ENCODE measurements at regions not wholly inside any gene's neighbourhood (a gene's known extent, or its start where the extent isn't known, plus 50 kb on each side); places are given as distances from the start of the nearest gene placed in this dataset.

GRCh38 chr12:63424671-63425070, 243.6 kb downstream of the DPY19L2 start:
- TF ChIP-seq CTCF (IDR thresholded peaks at IDR 0.05), result no peak
- no peak for TF ChIP-seq POLR2AphosphoS5 (IDR thresholded peaks at IDR 0.05)
- TF ChIP-seq POLR2A (IDR thresholded peaks at IDR 0.05), result no peak
- TF ChIP-seq EP300 (IDR thresholded peaks at IDR 0.05), result no peak
- no peak overlapping the region for H3K4me3 ChIP-seq
- DNase-seq (ENCODE audit: low spot score in 2 of 2), result no peak
- no peaks in the 10 kb centered on the region for H3K9me3 ChIP-seq
- no peaks in the 10 kb centered on the region for H3K4me1 ChIP-seq
- WGBS, result 58% methylated on average over 3 of the region's 3 CpGs
- H3K27me3 ChIP-seq, result no peaks in the 10 kb centered on the region
- H3K27ac ChIP-seq, result no peak overlapping the region
- H3K36me3 ChIP-seq, result no peaks in the 10 kb centered on the region

- DNase-seq (ENCODE audit: low spot score in 2 of 2), result no peak
- H3K27ac ChIP-seq, result no peak overlapping the region
- H3K9me3 ChIP-seq, result no peaks in the 10 kb centered on the region
- H3K27me3 ChIP-seq, result no peaks in the 10 kb centered on the region
- no peaks in the 10 kb centered on the region for H3K36me3 ChIP-seq
- no peaks in the 10 kb centered on the region for H3K4me1 ChIP-seq
- TF ChIP-seq CTCF (IDR thresholded peaks at IDR 0.05), result no peak
- no peak for TF ChIP-seq POLR2A (IDR thresholded peaks at IDR 0.05)
- TF ChIP-seq POLR2AphosphoS5 (IDR thresholded peaks at IDR 0.05), result no peak
- TF ChIP-seq EP300 (IDR thresholded peaks at IDR 0.05), result no peak
- WGBS, result 87% methylated on average over 4 of the region's 4 CpGs
- H3K4me3 ChIP-seq, result no peak overlapping the region
Observed at GRCh38 chr12:63423839-63424238, 244.5 kb downstream of the DPY19L2 start.

- no peak overlapping the region for H3K4me3 ChIP-seq
- no peaks in the 10 kb centered on the region for H3K9me3 ChIP-seq
- no peaks in the 10 kb centered on the region for H3K27me3 ChIP-seq
- WGBS, result 46% methylated on average over 6 of the region's 6 CpGs
- no peaks in the 10 kb centered on the region for H3K4me1 ChIP-seq
- H3K27ac ChIP-seq, result no peak overlapping the region
- no peak for DNase-seq (ENCODE audit: low spot score in 2 of 2)
- TF ChIP-seq POLR2A (IDR thresholded peaks at IDR 0.05), result no peak
- TF ChIP-seq EP300 (IDR thresholded peaks at IDR 0.05), result no peak
- TF ChIP-seq POLR2AphosphoS5 (IDR thresholded peaks at IDR 0.05), result no peak
- TF ChIP-seq CTCF (IDR thresholded peaks at IDR 0.05), result no peak
- no peaks in the 10 kb centered on the region for H3K36me3 ChIP-seq
Observed at GRCh38 chr12:63420206-63420644, 248.1 kb downstream of the DPY19L2 start.

- H3K27me3 ChIP-seq, result no peaks in the 10 kb centered on the region
- no peak overlapping the region for H3K27ac ChIP-seq
- no peaks in the 10 kb centered on the region for H3K4me1 ChIP-seq
- 91% methylated on average over 7 of the region's 7 CpGs for WGBS
- H3K9me3 ChIP-seq, result no peaks in the 10 kb centered on the region
- H3K4me3 ChIP-seq, result no peak overlapping the region
- TF ChIP-seq POLR2AphosphoS5 (IDR thresholded peaks at IDR 0.05), result no peak
- no peak for TF ChIP-seq CTCF (IDR thresholded peaks at IDR 0.05)
- no peak for TF ChIP-seq POLR2A (IDR thresholded peaks at IDR 0.05)
- TF ChIP-seq EP300 (IDR thresholded peaks at IDR 0.05), result no peak
- no peak for DNase-seq (ENCODE audit: low spot score in 2 of 2)
- no peaks in the 10 kb centered on the region for H3K36me3 ChIP-seq
Observed at GRCh38 chr12:63419154-63419553, 249.1 kb downstream of the DPY19L2 start.

GRCh38 chr12:63416788-63417187, 251.5 kb downstream of the DPY19L2 start:
- H3K36me3 ChIP-seq, result no peaks in the 10 kb centered on the region
- H3K4me3 ChIP-seq, result no peak overlapping the region
- H3K4me1 ChIP-seq, result no peaks in the 10 kb centered on the region
- H3K27me3 ChIP-seq, result no peaks in the 10 kb centered on the region
- H3K27ac ChIP-seq, result no peak overlapping the region
- DNase-seq (ENCODE audit: low spot score in 2 of 2), result no peak
- H3K9me3 ChIP-seq, result no peaks in the 10 kb centered on the region
- no peak for TF ChIP-seq EP300 (IDR thresholded peaks at IDR 0.05)
- TF ChIP-seq POLR2AphosphoS5 (IDR thresholded peaks at IDR 0.05), result no peak
- no peak for TF ChIP-seq POLR2A (IDR thresholded peaks at IDR 0.05)
- no peak for TF ChIP-seq CTCF (IDR thresholded peaks at IDR 0.05)

All from suprapubic skin (tissue), 4 donors.